LNCaP clone FGC (cell line): ENCODE measurements at regions not wholly inside any gene's neighbourhood (a gene's known extent, or its start where the extent isn't known, plus 50 kb on each side); places are given as distances from the start of the nearest gene placed in this dataset.

ENCODE experiments used
- DNase-seq: peaks from one replicate; pipeline ENCODE4 v3.0.0-alpha.2; 2011; ENCODE audit warnings: low read depth
- H3K4me3 ChIP-seq: 2 replicates; pipeline ENCODE4 v1.5.1; 2011; ENCODE audit warnings: mild to moderate bottlenecking, low read depth, low read length, control low read depth
- TF ChIP-seq, protein P1 (sequence below): IDR thresholded peaks from 2 replicates; pipeline ENCODE4 v1.5.1; 2012; ENCODE audit warnings: mild to moderate bottlenecking; ENCODE audit not compliant: control insufficient read depth, insufficient read depth; ENCODE audit errors: extremely low read depth

DNA sequence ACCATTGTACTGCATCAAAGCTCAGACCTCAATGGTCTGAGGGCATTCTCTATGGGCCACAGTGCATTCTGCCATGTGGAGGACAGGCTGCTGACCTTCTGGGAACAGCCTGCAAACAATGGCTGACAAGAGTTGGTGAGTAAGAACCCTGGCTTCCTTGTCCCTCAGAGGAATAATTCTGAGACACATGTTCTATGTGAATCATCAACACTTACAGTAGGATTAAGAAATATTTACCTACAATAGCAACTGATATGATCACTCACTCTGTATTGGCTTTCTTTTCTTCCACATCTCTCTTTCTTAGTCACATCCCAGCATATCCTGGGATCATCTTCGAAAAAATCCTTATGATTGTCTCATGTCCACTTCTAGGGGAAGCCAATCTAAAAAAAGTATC lies 306.5 kb upstream of the ITGA1 start:
- H3K4me3 ChIP-seq = no peak overlapping the region
- TF ChIP-seq, protein P1, sequence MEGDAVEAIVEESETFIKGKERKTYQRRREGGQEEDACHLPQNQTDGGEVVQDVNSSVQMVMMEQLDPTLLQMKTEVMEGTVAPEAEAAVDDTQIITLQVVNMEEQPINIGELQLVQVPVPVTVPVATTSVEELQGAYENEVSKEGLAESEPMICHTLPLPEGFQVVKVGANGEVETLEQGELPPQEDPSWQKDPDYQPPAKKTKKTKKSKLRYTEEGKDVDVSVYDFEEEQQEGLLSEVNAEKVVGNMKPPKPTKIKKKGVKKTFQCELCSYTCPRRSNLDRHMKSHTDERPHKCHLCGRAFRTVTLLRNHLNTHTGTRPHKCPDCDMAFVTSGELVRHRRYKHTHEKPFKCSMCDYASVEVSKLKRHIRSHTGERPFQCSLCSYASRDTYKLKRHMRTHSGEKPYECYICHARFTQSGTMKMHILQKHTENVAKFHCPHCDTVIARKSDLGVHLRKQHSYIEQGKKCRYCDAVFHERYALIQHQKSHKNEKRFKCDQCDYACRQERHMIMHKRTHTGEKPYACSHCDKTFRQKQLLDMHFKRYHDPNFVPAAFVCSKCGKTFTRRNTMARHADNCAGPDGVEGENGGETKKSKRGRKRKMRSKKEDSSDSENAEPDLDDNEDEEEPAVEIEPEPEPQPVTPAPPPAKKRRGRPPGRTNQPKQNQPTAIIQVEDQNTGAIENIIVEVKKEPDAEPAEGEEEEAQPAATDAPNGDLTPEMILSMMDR = no peak
- DNase-seq = no peak

DNA sequence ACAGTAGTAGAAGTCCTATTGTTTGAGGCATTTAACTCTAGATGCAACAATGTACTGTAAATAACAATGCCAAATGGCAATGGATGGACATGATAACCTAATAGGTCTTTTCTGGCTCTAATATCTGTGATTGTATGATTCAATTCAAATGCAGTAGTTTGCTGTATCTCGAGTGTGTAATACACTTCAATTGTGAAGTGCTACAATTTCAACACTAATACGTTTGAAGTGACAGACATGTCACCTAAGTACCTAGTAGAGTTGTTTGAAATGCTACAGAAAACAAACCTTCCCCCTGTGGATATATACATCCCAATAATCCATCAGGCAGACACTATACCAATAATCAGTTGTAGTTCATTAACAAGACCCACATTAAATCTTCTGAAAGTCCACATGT lies 305.9 kb upstream of the ITGA1 start:
- TF ChIP-seq, protein P1 = no peak
- DNase-seq = no peak
- H3K4me3 ChIP-seq = no peak overlapping the region

- DNase-seq = peak; percentile 87
- TF ChIP-seq, protein P1 = no peak
- no peak overlapping the region for H3K4me3 ChIP-seq
These were observed 296.5 kb upstream of the ITGA1 start for GRCh38 chr5:52491071-52491787.

DNA sequence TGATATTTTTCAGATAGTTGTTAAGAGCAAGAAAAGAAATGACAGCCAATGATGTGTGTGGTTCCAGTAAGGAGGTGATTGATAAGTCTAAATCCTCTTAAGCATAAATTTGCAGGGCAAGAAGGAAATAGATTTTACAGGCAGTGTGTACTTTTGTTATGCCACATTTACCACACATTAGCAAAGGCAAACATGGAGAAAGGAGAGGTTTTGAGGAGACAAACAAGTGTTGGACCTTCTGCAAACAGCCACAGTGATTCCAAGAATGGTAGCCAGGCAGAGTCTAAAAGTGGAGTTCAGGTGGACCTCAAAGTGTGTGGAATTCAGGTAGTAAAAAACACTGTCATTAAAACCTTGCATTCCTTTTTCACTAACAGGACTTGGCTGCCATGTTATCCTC lies 295.9 kb upstream of the ITGA1 start:
- DNase-seq = no peak
- H3K4me3 ChIP-seq = no peak overlapping the region
- TF ChIP-seq, protein P1 = no peak

- H3K4me3 ChIP-seq = no peak overlapping the region
- DNase-seq = no peak
These were observed 290.5 kb upstream of the ITGA1 start for GRCh38 chr5:52497133-52497693.

DNA sequence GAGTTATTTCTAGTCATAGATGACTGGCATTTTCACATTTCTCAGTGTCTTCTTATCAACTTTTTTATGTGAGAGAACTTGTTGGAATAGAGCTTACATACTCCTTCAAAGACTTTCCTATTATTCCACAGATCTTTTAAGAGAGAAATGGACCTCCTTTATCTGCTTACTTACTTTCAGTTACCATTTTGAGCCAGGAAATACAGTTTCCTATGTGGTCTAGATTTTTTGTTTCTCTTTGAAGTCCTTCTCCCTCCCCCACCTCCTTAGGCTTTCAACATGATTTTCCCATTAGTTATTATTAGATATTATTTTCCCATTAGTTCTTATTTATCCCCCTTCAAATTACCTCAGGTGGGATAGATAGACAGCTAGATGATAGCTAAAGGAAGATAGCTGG lies 289.1 kb upstream of the ITGA1 start:
- H3K4me3 ChIP-seq = no peak overlapping the region
- DNase-seq = no peak
- TF ChIP-seq, protein P1 = no peak

More at GRCh38 chr5:52497133-52497693, 290.5 kb upstream of the ITGA1 start:
- TF ChIP-seq, protein P1 = no peak
